Pancreas (tissue), 10 donors: ENCODE measurements at regions not wholly inside any gene's neighbourhood (a gene's known extent, or its start where the extent isn't known, plus 50 kb on each side); places are given as distances from the start of the nearest gene placed in this dataset.
A peak's percentile ranks its signal among the peaks of the same experiment; 100 is the strongest.

Experiments used
- ATAC-seq, 4 donors: fragments of 200-7000 bp; cut with Tn5 transposase; one replicate each; pipeline versions ENCODE4 v1.8.0 to v1.9.1; 2020; ENCODE audit warnings: mild to moderate bottlenecking in 4 of 4, moderate library complexity in 4 of 4
- DNase-seq, 6 donors: peaks; one replicate each; pipeline ENCODE4 v3.0.0-alpha.2; 2020
- FAIRE-seq: peaks from 2 replicates; lab custom pipeline; 2012; peaks lifted over from hg19 to GRCh38; lab: Jason Lieb, UNC
- H3K27ac ChIP-seq, 4 donors: fragments of 200-600 bp; sonication (generic); 1 replicate in 3 of 4; 2 replicates in 1 of 4; pipeline versions ENCODE4 v1.5.0 to v1.8.0; 2020
- H3K27me3 ChIP-seq, 4 donors: fragments of 200-600 bp; one replicate each; pipeline ENCODE4 v1.8.0; 2021
- H3K36me3 ChIP-seq, 3 donors: fragments of 200-600 bp; sonication (generic) in 1 of 3; one replicate each; pipeline versions ENCODE4 v1.5.0 to v1.8.0; 2020 to 2021
- H3K4me1 ChIP-seq, 3 donors: fragments of 200-600 bp; one replicate each; pipeline ENCODE4 v1.8.0; 2021
- H3K4me3 ChIP-seq, 4 donors: fragments of 200-600 bp; sonication (generic) in 2 of 4; one replicate each; pipeline versions ENCODE4 v1.5.0 to v1.8.0; 2020 to 2021
- H3K9me3 ChIP-seq, 4 donors: fragments of 200-600 bp; one replicate each; pipeline ENCODE4 v1.8.0; 2021
- WGBS, 2 donors: extraction: QIAGEN DNeasy Blood & Tissue Kit; methylation state at CpG; one replicate each; pipeline ENCODE4 v1.1.7; 2013; 5-methylcytosine and 5-hydroxymethylcytosine counted together
- intact Hi-C, 3 donors: fragments of 100-400 bp; cut with DNase I; formaldehyde crosslinking; loops; one replicate each; pipeline versions ENCODE4 v1.11.1 to v1.14.2; 2022
- TF ChIP-seq, protein P1 (sequence below), 4 donors: fragments of 200-600 bp; sonication (generic) in 3 of 4; IDR thresholded peaks; one replicate each; pipeline versions ENCODE4 v1.5.0 to v1.8.0; 2021; ENCODE audit warnings: antibody characterized with exemption in 4 of 4
- donor health status: healthy with polysubstance abuse.
- donor health status: DM: no; HTN: no; CAD: no; lungs with moderate emphysema.
- donor health status: DM: no; HTN: no; CAD: no.
- donor health status: control.
- donor health status: control.
- donor health status: Bipolar disorder and iron deficiency.
- donor health status: DM: yes; HTN: yes; CAD: no.
- donor health status: DM: no; HTN: no; CAD: no.
- donor health status: DM: no; HTN: no; CAD: no.
- donor health status: DM: yes; HTN: yes; CAD: no.

DNA sequence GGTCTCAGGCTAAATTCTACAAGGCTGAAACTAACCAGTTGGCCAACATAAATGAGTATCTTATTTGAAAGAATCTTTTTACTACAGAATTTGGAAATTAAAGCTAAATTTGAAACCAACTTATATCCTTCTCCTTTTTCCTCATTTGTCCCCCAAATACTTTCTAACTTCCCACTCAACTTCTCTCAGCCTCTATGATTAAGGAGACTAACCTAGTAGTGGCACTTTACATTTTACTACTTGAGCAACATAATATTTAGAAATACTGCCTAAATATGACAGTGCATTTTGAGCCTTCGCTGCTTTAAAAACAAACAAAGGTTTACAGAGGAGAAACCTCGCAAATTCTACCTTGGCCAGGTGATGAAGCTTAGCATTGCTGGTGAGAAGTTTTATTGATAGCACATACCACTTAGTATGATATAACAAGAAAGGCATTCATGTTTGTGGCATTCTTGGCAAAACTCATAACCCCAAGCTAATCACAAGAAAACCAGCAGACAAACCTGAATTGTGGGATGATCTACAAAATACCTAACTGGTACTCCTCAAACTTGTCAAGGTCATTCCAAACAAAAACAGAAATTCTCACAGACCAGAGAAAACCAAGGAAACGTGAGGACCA lies 432.1 kb upstream of the CFAP20DC start:
- H3K27me3 ChIP-seq: no peaks in the 10 kb centered on the region
- intact Hi-C loops: no loop called here
- FAIRE-seq: no peak
- no peaks in the 10 kb centered on the region for H3K36me3 ChIP-seq
- WGBS, 2 donors: 62 to 63% methylated on average over 3 of the region's 3 CpGs
- H3K27ac ChIP-seq: peak overlapping the region in 1 of 4 donors; percentile 10
- peak in 3 of 4 donors; percentile 48 to 63 (median 50) for ATAC-seq
- TF ChIP-seq, protein P1, sequence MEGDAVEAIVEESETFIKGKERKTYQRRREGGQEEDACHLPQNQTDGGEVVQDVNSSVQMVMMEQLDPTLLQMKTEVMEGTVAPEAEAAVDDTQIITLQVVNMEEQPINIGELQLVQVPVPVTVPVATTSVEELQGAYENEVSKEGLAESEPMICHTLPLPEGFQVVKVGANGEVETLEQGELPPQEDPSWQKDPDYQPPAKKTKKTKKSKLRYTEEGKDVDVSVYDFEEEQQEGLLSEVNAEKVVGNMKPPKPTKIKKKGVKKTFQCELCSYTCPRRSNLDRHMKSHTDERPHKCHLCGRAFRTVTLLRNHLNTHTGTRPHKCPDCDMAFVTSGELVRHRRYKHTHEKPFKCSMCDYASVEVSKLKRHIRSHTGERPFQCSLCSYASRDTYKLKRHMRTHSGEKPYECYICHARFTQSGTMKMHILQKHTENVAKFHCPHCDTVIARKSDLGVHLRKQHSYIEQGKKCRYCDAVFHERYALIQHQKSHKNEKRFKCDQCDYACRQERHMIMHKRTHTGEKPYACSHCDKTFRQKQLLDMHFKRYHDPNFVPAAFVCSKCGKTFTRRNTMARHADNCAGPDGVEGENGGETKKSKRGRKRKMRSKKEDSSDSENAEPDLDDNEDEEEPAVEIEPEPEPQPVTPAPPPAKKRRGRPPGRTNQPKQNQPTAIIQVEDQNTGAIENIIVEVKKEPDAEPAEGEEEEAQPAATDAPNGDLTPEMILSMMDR (IDR thresholded peaks at IDR 0.05): no peak
- H3K9me3 ChIP-seq: no peaks in the 10 kb centered on the region
- no peak overlapping the region for H3K4me3 ChIP-seq
- peaks cover 0 to 8% (median 0%) of the 10 kb centered on the region in 3 donors for H3K4me1 ChIP-seq
- DNase-seq: no peak

DNA sequence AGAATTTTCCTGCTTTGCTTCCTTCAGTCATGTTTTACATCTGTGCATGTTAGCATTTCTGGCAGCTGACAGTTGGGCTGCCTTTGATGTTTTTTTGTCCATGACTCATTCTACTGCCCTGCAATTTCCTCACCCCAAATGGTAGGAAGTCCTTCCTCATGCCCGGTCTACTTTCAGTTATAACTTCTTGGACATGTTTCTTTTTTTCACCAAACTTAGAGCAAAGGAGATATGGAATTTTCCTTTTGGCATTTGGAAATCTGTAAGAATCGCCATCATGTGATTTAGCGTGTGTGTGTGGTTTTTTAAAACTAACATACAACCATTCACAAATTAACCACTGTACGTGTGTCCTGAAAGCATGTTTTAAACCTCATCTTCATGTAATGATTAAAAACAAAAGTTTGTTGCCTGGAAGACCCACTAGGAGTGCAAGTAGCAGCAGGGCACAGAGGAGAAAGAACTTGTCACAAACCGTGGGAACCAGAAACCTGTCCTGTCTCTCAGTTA lies 430.7 kb upstream of the CFAP20DC start:
- WGBS, 2 donors: 45 to 57% methylated on average over 5 of the region's 5 CpGs
- Histone ChIP-seq H3K27me3 (no peaks in the 10 kb centered on the region), H3K4me1 (peaks cover 0 to 8% (median 0%) of the 10 kb centered on the region in 3 donors), H3K4me3 (no peak overlapping the region), H3K27ac (no peak overlapping the region), H3K36me3 (no peaks in the 10 kb centered on the region), H3K9me3 (no peaks in the 10 kb centered on the region)
- peak in 1 of 6 donors; percentile 11 for DNase-seq
- TF ChIP-seq, protein P1 (IDR thresholded peaks at IDR 0.05): no peak
- FAIRE-seq: no peak
- intact Hi-C loops: no loop called here
- ATAC-seq: peak; percentile 24 to 82 (median 56)

DNA sequence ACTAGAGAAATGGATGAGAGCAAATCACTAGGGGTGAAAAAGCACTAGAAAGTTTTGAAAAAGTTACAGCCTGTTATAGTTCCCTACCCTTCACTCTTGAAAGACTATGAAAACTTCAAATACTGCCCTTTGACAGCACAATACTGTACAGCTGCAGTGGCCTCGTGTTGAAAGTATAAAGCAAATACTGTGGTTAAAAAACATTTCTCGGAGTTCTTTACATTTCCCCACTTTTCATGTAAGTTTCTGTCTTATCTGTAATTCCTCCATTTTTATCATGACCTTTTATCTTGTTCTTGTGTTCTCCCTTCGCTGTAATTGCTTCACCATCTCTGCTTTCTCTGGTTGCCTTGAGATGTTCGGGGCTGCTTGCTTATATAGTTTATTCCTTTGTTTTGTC lies 423.8 kb upstream of the CFAP20DC start:
- WGBS, 2 donors: 78 to 84% methylated on average over 4 of the region's 4 CpGs
- FAIRE-seq: no peak
- TF ChIP-seq, protein P1 (IDR thresholded peaks at IDR 0.05): no peak

DNA sequence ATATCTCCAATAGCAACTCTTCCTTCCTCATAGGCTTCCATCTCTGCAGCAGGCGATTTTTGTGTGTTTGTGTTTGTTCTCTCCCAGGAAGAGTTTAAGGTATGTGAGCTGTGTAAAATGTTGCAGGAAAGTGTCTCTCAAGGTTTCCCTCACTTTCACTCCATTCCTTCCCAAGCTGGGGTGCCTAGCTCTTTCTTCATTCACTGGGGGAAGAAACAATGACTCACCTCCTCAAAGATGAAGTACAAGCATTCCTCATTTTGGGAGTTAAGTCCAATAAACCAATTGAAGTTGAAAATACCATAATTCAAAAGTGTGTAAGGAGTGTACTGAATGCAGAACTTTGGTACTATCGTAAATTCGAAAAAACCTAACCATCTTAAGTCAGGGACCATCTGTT lies 422.7 kb upstream of the CFAP20DC start:
- TF ChIP-seq, protein P1 (IDR thresholded peaks at IDR 0.05): no peak
- FAIRE-seq (no peak), ATAC-seq (no peak), DNase-seq (no peak)
- Histone ChIP-seq H3K4me3 (no peak overlapping the region), H3K36me3 (no peaks in the 10 kb centered on the region), H3K4me1 (no peaks in the 10 kb centered on the region), H3K27ac (no peak overlapping the region), H3K27me3 (no peaks in the 10 kb centered on the region), H3K9me3 (no peaks in the 10 kb centered on the region)
- intact Hi-C loops: no loop called here
- WGBS, 2 donors: 83 to 90% methylated on average over 3 of the region's 3 CpGs

More for the DNA sequence above, 423.8 kb upstream of the CFAP20DC start:
- H3K4me1 ChIP-seq: no peaks in the 10 kb centered on the region
- H3K9me3 ChIP-seq: no peaks in the 10 kb centered on the region
- intact Hi-C loops: no loop called here
- H3K27me3 ChIP-seq: no peaks in the 10 kb centered on the region
- no peaks in the 10 kb centered on the region for H3K36me3 ChIP-seq
- DNase-seq (no peak), ATAC-seq (no peak)
- no peak overlapping the region for H3K4me3 ChIP-seq
- H3K27ac ChIP-seq: no peak overlapping the region
